ENCODE measurements at regions not wholly inside any gene's neighbourhood (a gene's known extent, or its start where the extent isn't known, plus 50 kb on each side); places are given as distances from the start of the nearest gene placed in this dataset.
A peak's percentile ranks its signal among the peaks of the same experiment; 100 is the strongest.

- TF ChIP-seq YY1 (IDR thresholded peaks at IDR 0.05; ENCODE audit: insufficient read depth, insufficient read length) (no peak), ZNF274 (IDR thresholded peaks at IDR 0.05; ENCODE audit: low read depth, low read length) (no peak), SUZ12 (IDR thresholded peaks at IDR 0.05; ENCODE audit: extremely low read depth, insufficient read depth, insufficient read length) (no peak)
- no peak overlapping the region for H3K9ac ChIP-seq (ENCODE audit: insufficient read length, low read depth)
- no peak overlapping the region for H3K4me3 ChIP-seq (ENCODE audit: insufficient read length, low read depth)
- no peaks in the 10 kb centered on the region for H3K36me3 ChIP-seq (ENCODE audit: insufficient read depth, insufficient read length, low read length)
- no peaks in the 10 kb centered on the region for H3K4me1 ChIP-seq (ENCODE audit: insufficient read depth, insufficient read length)
- DNase-seq (ENCODE audit: low read depth, low spot score) = no peak
- H3K27me3 ChIP-seq (ENCODE audit: insufficient read depth, insufficient read length) = no peaks in the 10 kb centered on the region
- no peaks in the 10 kb centered on the region for H3K9me3 ChIP-seq (ENCODE audit: insufficient read depth, low read length)
These were observed 302.9 kb upstream of the FAM241A start for GRCh38 chr4:111842336-111842735.

GRCh38 chr4:111847296-111848008, 297.8 kb upstream of the FAM241A start:
- no peaks in the 10 kb centered on the region for H3K9me3 ChIP-seq (ENCODE audit: insufficient read depth, low read length)
- H3K9ac ChIP-seq (ENCODE audit: insufficient read length, low read depth) = no peak overlapping the region
- no peaks in the 10 kb centered on the region for H3K4me1 ChIP-seq (ENCODE audit: insufficient read depth, insufficient read length)
- no peak for TF ChIP-seq YY1 (IDR thresholded peaks at IDR 0.05; ENCODE audit: insufficient read depth, insufficient read length)
- no peak for TF ChIP-seq SUZ12 (IDR thresholded peaks at IDR 0.05; ENCODE audit: extremely low read depth, insufficient read depth, insufficient read length)
- no peak for TF ChIP-seq ZNF274 (IDR thresholded peaks at IDR 0.05; ENCODE audit: low read depth, low read length)
- DNase-seq (ENCODE audit: low read depth, low spot score) = no peak
- no peak overlapping the region for H3K4me3 ChIP-seq (ENCODE audit: insufficient read length, low read depth)
- H3K27me3 ChIP-seq (ENCODE audit: insufficient read depth, insufficient read length) = no peaks in the 10 kb centered on the region
- H3K36me3 ChIP-seq (ENCODE audit: insufficient read depth, insufficient read length, low read length) = no peaks in the 10 kb centered on the region

- TF ChIP-seq ZNF274 (IDR thresholded peaks at IDR 0.05; ENCODE audit: low read depth, low read length) (no peak), SUZ12 (IDR thresholded peaks at IDR 0.05; ENCODE audit: extremely low read depth, insufficient read depth, insufficient read length) (no peak)
- no peak overlapping the region for H3K4me3 ChIP-seq (ENCODE audit: insufficient read length, low read depth)
- H3K9ac ChIP-seq (ENCODE audit: insufficient read length, low read depth) = no peak overlapping the region
- no peak for DNase-seq (ENCODE audit: low read depth, low spot score)
- no peaks in the 10 kb centered on the region for H3K36me3 ChIP-seq (ENCODE audit: insufficient read depth, insufficient read length, low read length)
- H3K9me3 ChIP-seq (ENCODE audit: insufficient read depth, low read length) = no peaks in the 10 kb centered on the region
- no peaks in the 10 kb centered on the region for H3K27me3 ChIP-seq (ENCODE audit: insufficient read depth, insufficient read length)
- H3K4me1 ChIP-seq (ENCODE audit: insufficient read depth, insufficient read length) = no peaks in the 10 kb centered on the region
These were observed 295.4 kb upstream of the FAM241A start for GRCh38 chr4:111849746-111850284.

- H3K9ac ChIP-seq (ENCODE audit: insufficient read length, low read depth) = no peak overlapping the region
- no peaks in the 10 kb centered on the region for H3K27me3 ChIP-seq (ENCODE audit: insufficient read depth, insufficient read length)
- DNase-seq (ENCODE audit: low read depth, low spot score) = peak; percentile 15
- H3K4me3 ChIP-seq (ENCODE audit: insufficient read length, low read depth) = no peak overlapping the region
- H3K36me3 ChIP-seq (ENCODE audit: insufficient read depth, insufficient read length, low read length) = no peaks in the 10 kb centered on the region
- TF ChIP-seq SUZ12 (IDR thresholded peaks at IDR 0.05; ENCODE audit: extremely low read depth, insufficient read depth, insufficient read length) (no peak), YY1 (IDR thresholded peaks at IDR 0.05; ENCODE audit: insufficient read depth, insufficient read length) (no peak), ZNF274 (IDR thresholded peaks at IDR 0.05; ENCODE audit: low read depth, low read length) (no peak)
- no peaks in the 10 kb centered on the region for H3K9me3 ChIP-seq (ENCODE audit: insufficient read depth, low read length)
- no peaks in the 10 kb centered on the region for H3K4me1 ChIP-seq (ENCODE audit: insufficient read depth, insufficient read length)
These were observed 290.7 kb upstream of the FAM241A start for GRCh38 chr4:111854494-111855087.

- H3K4me1 ChIP-seq (ENCODE audit: insufficient read depth, insufficient read length) = no peaks in the 10 kb centered on the region
- no peaks in the 10 kb centered on the region for H3K9me3 ChIP-seq (ENCODE audit: insufficient read depth, low read length)
- DNase-seq (ENCODE audit: low read depth, low spot score) = no peak
- TF ChIP-seq ZNF274 (IDR thresholded peaks at IDR 0.05; ENCODE audit: low read depth, low read length) (no peak), YY1 (IDR thresholded peaks at IDR 0.05; ENCODE audit: insufficient read depth, insufficient read length) (no peak), SUZ12 (IDR thresholded peaks at IDR 0.05; ENCODE audit: extremely low read depth, insufficient read depth, insufficient read length) (no peak)
- H3K27me3 ChIP-seq (ENCODE audit: insufficient read depth, insufficient read length) = no peaks in the 10 kb centered on the region
- H3K36me3 ChIP-seq (ENCODE audit: insufficient read depth, insufficient read length, low read length) = no peaks in the 10 kb centered on the region
- no peak overlapping the region for H3K4me3 ChIP-seq (ENCODE audit: insufficient read length, low read depth)
- H3K9ac ChIP-seq (ENCODE audit: insufficient read length, low read depth) = no peak overlapping the region
These were observed 289.9 kb upstream of the FAM241A start for GRCh38 chr4:111855308-111855707.

GRCh38 chr4:111864066-111864465, 281.2 kb upstream of the FAM241A start:
- H3K4me1 ChIP-seq (ENCODE audit: insufficient read depth, insufficient read length) = no peaks in the 10 kb centered on the region
- no peak overlapping the region for H3K9ac ChIP-seq (ENCODE audit: insufficient read length, low read depth)

GRCh38 chr4:111869339-111869738, 275.9 kb upstream of the FAM241A start:
- no peaks in the 10 kb centered on the region for H3K36me3 ChIP-seq (ENCODE audit: insufficient read depth, insufficient read length, low read length)
- no peak overlapping the region for H3K9ac ChIP-seq (ENCODE audit: insufficient read length, low read depth)
- no peaks in the 10 kb centered on the region for H3K4me1 ChIP-seq (ENCODE audit: insufficient read depth, insufficient read length)
- no peaks in the 10 kb centered on the region for H3K9me3 ChIP-seq (ENCODE audit: insufficient read depth, low read length)
- no peak for TF ChIP-seq SUZ12 (IDR thresholded peaks at IDR 0.05; ENCODE audit: extremely low read depth, insufficient read depth, insufficient read length)
- no peak for TF ChIP-seq ZNF274 (IDR thresholded peaks at IDR 0.05; ENCODE audit: low read depth, low read length)
- TF ChIP-seq YY1 (IDR thresholded peaks at IDR 0.05; ENCODE audit: insufficient read depth, insufficient read length) = no peak
- no peak overlapping the region for H3K4me3 ChIP-seq (ENCODE audit: insufficient read length, low read depth)
- H3K27me3 ChIP-seq (ENCODE audit: insufficient read depth, insufficient read length) = no peaks in the 10 kb centered on the region
- DNase-seq (ENCODE audit: low read depth, low spot score) = no peak

More at GRCh38 chr4:111864066-111864465, 281.2 kb upstream of the FAM241A start:
- H3K9me3 ChIP-seq (ENCODE audit: insufficient read depth, low read length) = no peaks in the 10 kb centered on the region
- H3K36me3 ChIP-seq (ENCODE audit: insufficient read depth, insufficient read length, low read length) = no peaks in the 10 kb centered on the region
- H3K27me3 ChIP-seq (ENCODE audit: insufficient read depth, insufficient read length) = no peaks in the 10 kb centered on the region
- H3K4me3 ChIP-seq (ENCODE audit: insufficient read length, low read depth) = no peak overlapping the region
- no peak for TF ChIP-seq SUZ12 (IDR thresholded peaks at IDR 0.05; ENCODE audit: extremely low read depth, insufficient read depth, insufficient read length)
- no peak for TF ChIP-seq ZNF274 (IDR thresholded peaks at IDR 0.05; ENCODE audit: low read depth, low read length)
- no peak for TF ChIP-seq YY1 (IDR thresholded peaks at IDR 0.05; ENCODE audit: insufficient read depth, insufficient read length)
- no peak for DNase-seq (ENCODE audit: low read depth, low spot score)

All from NT2/D1 (cell line).